Aorta (tissue), 5 donors: ENCODE measurements at regions not wholly inside any gene's neighbourhood (a gene's known extent, or its start where the extent isn't known, plus 50 kb on each side); places are given as distances from the start of the nearest gene placed in this dataset.

Source experiments
- ATAC-seq: fragments of 200-7000 bp; cut with Tn5 transposase; one replicate; pipeline ENCODE4 v1.9.1; 2022; ENCODE audit warnings: moderate library complexity; ENCODE audit not compliant: low FRiP score
- DNase-seq, 2 donors: peaks; one replicate each; pipeline ENCODE4 v3.0.0-alpha.2; 2020
- H3K27ac ChIP-seq, 2 donors: one replicate each; pipeline ENCODE4 v1.5.1; 2013; ENCODE audit warnings: low read length in 2 of 2, mild to moderate bottlenecking in 2 of 2, moderate library complexity in 2 of 2, control low read depth in 1 of 2, inconsistent platforms in 1 of 2, low read depth in 1 of 2
- H3K27me3 ChIP-seq, 2 donors: one replicate each; pipeline ENCODE4 v1.6.1; 2013; ENCODE audit warnings: control low read depth in 1 of 2, low read length in 1 of 2, mild to moderate bottlenecking in 1 of 2, moderate library complexity in 1 of 2; ENCODE audit not compliant: insufficient read depth in 2 of 2, control insufficient read depth in 1 of 2
- H3K36me3 ChIP-seq, 2 donors: one replicate each; pipeline ENCODE4 v1.6.1; 2013; ENCODE audit warnings: control low read depth in 1 of 2, low read length in 1 of 2, mild to moderate bottlenecking in 1 of 2; ENCODE audit not compliant: insufficient read depth in 2 of 2, control insufficient read depth in 1 of 2
- H3K4me1 ChIP-seq, 2 donors: one replicate each; pipeline ENCODE4 v1.6.1; 2013; ENCODE audit warnings: low read length in 2 of 2, control low read depth in 1 of 2, mild to moderate bottlenecking in 1 of 2, moderate library complexity in 1 of 2; ENCODE audit not compliant: insufficient read depth in 2 of 2, control insufficient read depth in 1 of 2
- H3K4me3 ChIP-seq, 2 donors: one replicate each; pipeline ENCODE4 v1.5.1; 2013; ENCODE audit warnings: low read length in 2 of 2, control low read depth in 1 of 2, mild to moderate bottlenecking in 1 of 2
- H3K9me3 ChIP-seq: one replicate; pipeline ENCODE4 v1.6.1; 2013; ENCODE audit warnings: mild to moderate bottlenecking, low read length; ENCODE audit not compliant: control insufficient read depth
- WGBS, 2 donors: extraction: QIAGEN DNeasy Blood & Tissue Kit; methylation state at CpG; one replicate each; pipeline ENCODE4 v1.1.7; 2013; 5-methylcytosine and 5-hydroxymethylcytosine counted together
- intact Hi-C, 2 donors: fragments of 100-400 bp; cut with DNase I; formaldehyde crosslinking; loops; one replicate each; pipeline versions ENCODE4 v1.14.2 to v1.15.0; 2022
- donor health status: healthy with polysubstance abuse.
- donor health status: Bipolar disorder and iron deficiency.
- donor health status: DM: no; HTN: no; CAD: no.
- donor health status: DM: no; HTN: no; CAD: no.
- donor health status: DM: yes; HTN: yes; CAD: no.

DNA sequence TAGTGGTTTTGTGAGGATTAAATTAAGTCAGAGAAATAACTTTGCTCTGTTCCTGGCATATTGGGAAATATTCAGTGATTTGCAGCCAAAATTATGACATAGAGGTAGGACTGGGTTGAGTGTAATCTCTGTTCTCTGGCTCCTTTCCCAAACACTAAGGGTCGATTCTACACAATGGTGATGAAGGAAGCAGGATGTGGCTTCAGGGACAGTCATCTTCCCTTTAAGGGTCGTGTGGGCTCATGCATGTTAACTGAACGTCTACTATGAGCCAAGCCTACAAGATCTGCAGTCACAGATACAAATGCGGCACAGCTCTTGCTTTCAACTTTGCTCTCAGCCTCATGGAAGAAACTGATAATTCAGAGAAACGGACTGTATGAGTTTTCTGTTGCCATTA, 381.6 kb downstream of the VRK1 start:
- ATAC-seq = no peak

DNA sequence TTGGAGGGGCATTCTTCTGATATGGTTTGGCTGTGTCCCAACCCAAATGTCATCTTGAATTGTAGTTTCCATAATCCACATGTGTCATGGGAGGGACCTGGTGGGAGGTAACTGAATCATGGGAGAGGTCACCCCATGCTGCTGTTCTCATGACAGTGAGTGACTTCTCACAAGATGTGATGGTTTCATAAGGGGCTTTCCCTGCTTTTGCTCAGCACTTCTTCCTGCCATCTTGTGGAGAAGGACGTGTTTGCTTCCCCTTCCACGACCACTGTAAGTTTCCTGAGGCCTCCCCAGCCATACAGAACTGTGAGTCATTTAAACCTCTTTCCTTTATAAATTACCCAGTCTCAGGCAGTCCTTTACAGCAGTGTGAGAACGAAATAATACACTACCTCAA, 382.4 kb downstream of the VRK1 start:
- intact Hi-C loops = no loop called here
- 51 to 54% methylated on average over 3 of the region's 3 CpGs for WGBS, 2 donors
- no peak for DNase-seq
- ATAC-seq = no peak
- Histone ChIP-seq H3K27me3 (peaks cover 0 to 6% of the 10 kb centered on the region in 2 donors), H3K36me3 (no peaks in the 10 kb centered on the region), H3K4me1 (no peaks in the 10 kb centered on the region), H3K4me3 (no peak overlapping the region), H3K9me3 (no peaks in the 10 kb centered on the region), H3K27ac (no peak overlapping the region)

More for the DNA sequence above, 381.6 kb downstream of the VRK1 start:
- Histone ChIP-seq H3K36me3 (no peaks in the 10 kb centered on the region), H3K9me3 (no peaks in the 10 kb centered on the region), H3K27ac (no peak overlapping the region), H3K4me3 (no peak overlapping the region), H3K27me3 (peaks cover 0 to 4% of the 10 kb centered on the region in 2 donors), H3K4me1 (no peaks in the 10 kb centered on the region)
- WGBS, 2 donors = 63 to 67% methylated on average over 5 of the region's 5 CpGs
- no peak for DNase-seq
- intact Hi-C loops = no loop called here

DNA sequence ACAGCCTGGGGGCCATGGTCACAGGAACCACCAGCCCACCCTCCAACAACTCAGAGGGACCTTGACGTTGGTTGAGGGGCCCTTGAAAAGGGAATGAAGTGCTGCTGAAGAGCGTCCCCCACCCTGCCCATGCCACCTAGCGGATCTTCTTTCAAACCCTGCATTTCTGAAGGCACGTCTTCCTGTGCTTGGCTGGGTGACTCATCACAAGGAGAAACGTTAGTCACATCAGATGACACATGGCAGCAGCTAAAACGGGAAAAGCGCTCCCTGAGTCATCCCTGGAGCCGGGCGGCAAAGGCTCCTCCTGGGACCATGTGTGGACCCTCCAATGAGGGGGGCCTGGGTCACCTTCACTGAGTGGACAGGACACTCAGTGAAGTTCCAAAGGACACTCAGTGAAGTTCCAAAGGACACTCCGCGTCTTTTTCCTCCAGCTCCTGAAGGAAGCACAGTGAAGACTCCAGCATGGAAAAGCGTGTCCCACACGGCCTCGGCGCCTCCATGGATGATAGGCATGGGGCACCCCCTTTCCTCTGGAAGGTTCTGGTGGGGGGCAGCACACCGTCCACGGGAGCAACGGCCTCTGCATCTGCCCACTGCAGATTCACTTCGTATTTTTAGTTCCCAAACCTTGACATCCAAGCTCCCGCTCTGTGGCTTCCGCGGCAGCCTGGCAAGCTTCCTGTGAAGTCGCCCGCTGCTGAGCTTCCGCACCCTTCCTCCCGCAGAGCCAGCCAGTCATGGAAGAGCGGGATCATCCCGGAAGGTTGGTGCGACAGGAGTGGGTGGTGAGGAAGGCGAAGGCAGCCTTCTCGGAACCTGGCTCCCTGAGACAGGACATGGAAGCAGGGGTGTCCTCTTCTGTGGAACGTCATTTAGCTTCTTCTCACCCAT, 383.4 kb downstream of the VRK1 start:
- intact Hi-C loops = no loop called here
- H3K36me3 ChIP-seq = no peaks in the 10 kb centered on the region
- H3K4me1 ChIP-seq = no peaks in the 10 kb centered on the region
- ATAC-seq (no peak), DNase-seq (no peak)
- H3K27me3 ChIP-seq = peaks cover 0 to 6% of the 10 kb centered on the region in 2 donors
- no peak overlapping the region for H3K4me3 ChIP-seq
- no peak overlapping the region for H3K27ac ChIP-seq
- WGBS, 2 donors = 82 to 83% methylated on average over 32 of the region's 32 CpGs
- no peaks in the 10 kb centered on the region for H3K9me3 ChIP-seq

DNA sequence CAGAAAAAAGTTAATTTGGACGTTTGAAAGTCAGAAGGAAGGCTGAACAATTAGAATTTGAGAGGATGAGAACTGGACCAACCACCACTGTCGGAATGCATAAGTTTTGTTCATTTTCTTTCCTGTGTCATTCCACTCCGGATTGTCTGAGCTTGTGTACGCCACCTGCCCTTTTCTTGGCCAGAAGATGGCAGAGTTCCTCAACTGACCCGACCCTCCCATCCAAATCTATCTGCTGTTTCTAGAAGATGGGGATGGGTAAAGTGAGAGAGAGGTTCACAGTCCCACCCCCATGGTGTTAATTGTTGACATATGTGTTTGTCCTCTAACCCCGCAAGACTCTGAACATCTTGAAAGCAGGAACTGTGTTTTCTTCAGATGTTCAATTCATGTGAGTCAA, 388.0 kb downstream of the VRK1 start:
- Histone ChIP-seq H3K27me3 (peaks cover 0 to 6% of the 10 kb centered on the region in 2 donors), H3K27ac (no peak overlapping the region)
- 22 to 23% methylated on average over 6 of the region's 6 CpGs for WGBS, 2 donors

DNA sequence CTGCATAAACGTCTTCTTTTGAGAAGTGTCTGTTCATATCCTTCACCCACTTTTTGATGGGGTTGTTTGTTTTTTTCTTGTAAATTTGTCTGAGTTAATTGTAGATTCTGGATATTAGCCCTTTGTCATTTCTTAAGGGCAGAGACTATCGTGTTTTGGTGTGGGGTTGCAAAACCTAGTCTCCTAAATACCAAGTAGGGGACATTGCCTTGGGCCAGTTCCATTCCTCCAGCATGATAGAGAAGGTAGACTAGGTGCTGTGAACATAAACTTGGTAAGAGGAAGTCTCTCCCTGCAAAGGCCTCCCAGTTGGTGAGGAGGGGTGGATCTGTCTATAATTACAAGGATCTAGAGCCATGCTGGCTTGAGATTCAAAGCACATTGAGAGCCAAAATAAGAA, 390.7 kb downstream of the VRK1 start:
- H3K4me3 ChIP-seq = no peak overlapping the region
- H3K9me3 ChIP-seq = no peaks in the 10 kb centered on the region
- intact Hi-C loops = no loop called here
- ATAC-seq = no peak
- H3K27me3 ChIP-seq = peaks cover 0 to 6% of the 10 kb centered on the region in 2 donors
- DNase-seq = no peak
- WGBS, 2 donors = 53 to 67% methylated on average over 1 to 2 of the region's 2 CpGs
- H3K27ac ChIP-seq = no peak overlapping the region
- H3K4me1 ChIP-seq = no peaks in the 10 kb centered on the region
- no peaks in the 10 kb centered on the region for H3K36me3 ChIP-seq

More for the DNA sequence above, 388.0 kb downstream of the VRK1 start:
- no peak overlapping the region for H3K4me3 ChIP-seq
- H3K36me3 ChIP-seq = no peaks in the 10 kb centered on the region
- DNase-seq (no peak), ATAC-seq (no peak)
- intact Hi-C loops = no loop called here
- no peaks in the 10 kb centered on the region for H3K9me3 ChIP-seq
- H3K4me1 ChIP-seq = no peaks in the 10 kb centered on the region

DNA sequence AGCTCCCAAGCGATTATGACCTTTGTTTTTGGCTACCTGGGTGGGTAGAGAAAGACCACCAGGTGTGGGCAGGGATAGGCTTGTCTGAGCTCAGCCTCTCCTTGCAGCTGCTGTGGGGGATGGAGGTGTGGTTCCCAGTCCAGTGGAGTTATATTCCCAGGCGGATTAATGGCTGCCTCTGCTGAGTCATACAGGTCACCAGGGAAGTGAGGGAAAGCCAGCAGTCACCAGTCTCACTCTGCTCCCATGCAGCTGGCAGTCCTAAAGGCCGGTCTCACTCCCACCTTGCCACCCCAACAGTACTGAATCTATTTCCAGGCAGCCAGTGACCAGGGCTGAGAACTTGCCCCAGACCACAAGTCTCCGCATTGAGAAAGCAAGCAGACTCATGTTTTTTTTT, 399.2 kb downstream of the VRK1 start:
- ATAC-seq (no peak), DNase-seq (no peak)
- intact Hi-C loops = no loop called here
- H3K27ac ChIP-seq = no peak overlapping the region
- no peak overlapping the region for H3K4me3 ChIP-seq
- peaks cover 4% of the 10 kb centered on the region for H3K9me3 ChIP-seq
- H3K36me3 ChIP-seq = no peaks in the 10 kb centered on the region
- H3K27me3 ChIP-seq = no peaks in the 10 kb centered on the region
- WGBS, 2 donors = 79 to 85% methylated on average over 4 of the region's 4 CpGs
- H3K4me1 ChIP-seq = no peaks in the 10 kb centered on the region

DNA sequence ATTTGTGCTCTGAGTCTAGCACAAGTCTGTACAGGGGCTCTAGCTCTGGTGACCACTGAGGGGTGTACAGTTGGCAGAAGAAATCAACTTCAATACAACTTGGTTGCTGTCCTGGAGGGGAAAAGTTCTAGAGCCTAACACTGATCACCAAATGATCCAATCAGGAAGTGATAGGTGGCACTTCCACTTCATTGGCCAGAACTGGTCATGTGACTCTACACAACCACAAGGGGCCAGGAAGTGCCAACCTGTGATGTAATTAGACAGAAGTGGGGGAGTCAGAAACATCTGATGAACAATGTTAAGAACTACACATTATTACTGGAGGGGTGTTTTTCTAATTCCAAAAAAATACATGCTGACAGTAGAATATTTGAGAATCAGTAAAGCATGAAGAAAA, 401.6 kb downstream of the VRK1 start:
- no peaks in the 10 kb centered on the region for H3K36me3 ChIP-seq
- H3K27ac ChIP-seq = no peak overlapping the region
- no peak for ATAC-seq

DNA sequence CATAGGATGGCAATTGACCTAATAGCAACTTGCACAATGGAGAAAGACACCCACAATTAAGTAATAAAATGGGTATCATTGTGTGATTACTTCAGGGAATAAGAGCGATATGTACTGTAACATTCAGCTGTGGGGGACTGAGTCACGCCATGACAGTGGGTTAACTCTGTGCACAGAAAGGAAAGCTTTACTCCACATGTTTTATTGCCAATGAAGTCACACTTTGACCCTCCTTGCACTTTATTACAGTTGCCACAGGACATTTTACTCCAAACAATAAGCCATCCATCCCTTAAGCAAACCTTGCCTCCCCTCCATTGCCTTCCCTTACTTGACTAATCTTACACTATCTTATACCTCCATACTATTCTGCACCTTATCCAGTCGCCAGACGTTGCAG, 403.1 kb downstream of the VRK1 start:
- Histone ChIP-seq H3K9me3 (peaks cover 5% of the 10 kb centered on the region), H3K36me3 (no peaks in the 10 kb centered on the region), H3K4me1 (no peaks in the 10 kb centered on the region), H3K27ac (no peak overlapping the region), H3K4me3 (no peak overlapping the region), H3K27me3 (no peaks in the 10 kb centered on the region)
- ATAC-seq = no peak
- intact Hi-C loops = no loop called here
- DNase-seq = no peak
- 79 to 85% methylated on average over 4 of the region's 4 CpGs for WGBS, 2 donors

More for the DNA sequence above, 401.6 kb downstream of the VRK1 start:
- no peak for DNase-seq
- intact Hi-C loops = no loop called here
- Histone ChIP-seq H3K9me3 (peaks cover 5% of the 10 kb centered on the region), H3K27me3 (no peaks in the 10 kb centered on the region), H3K4me3 (no peak overlapping the region), H3K4me1 (no peaks in the 10 kb centered on the region)

DNA sequence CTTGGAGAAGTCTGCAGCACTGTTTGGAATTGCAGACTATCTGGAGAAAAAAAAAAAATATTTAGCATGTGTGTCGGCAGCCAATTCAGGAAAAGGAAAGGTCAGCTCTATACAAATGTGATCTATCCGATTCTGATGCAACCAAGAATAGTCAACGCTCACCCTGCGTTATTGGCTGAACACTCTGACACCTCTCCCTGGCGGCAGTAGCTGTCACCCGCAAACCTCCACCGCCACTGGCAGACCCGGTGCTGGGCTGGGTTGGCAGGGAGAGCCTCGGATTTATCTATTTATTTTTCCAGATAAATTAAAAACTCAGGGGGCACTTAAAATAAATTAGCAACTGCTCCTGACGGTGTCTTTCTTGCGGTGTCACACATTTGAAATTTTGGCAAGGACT, 409.7 kb downstream of the VRK1 start:
- intact Hi-C loops = no loop called here
- Histone ChIP-seq H3K9me3 (peaks cover 3% of the 10 kb centered on the region), H3K4me3 (no peak overlapping the region), H3K4me1 (no peaks in the 10 kb centered on the region), H3K36me3 (no peaks in the 10 kb centered on the region), H3K27me3 (no peaks in the 10 kb centered on the region), H3K27ac (no peak overlapping the region)
- 59 to 70% methylated on average over 11 of the region's 11 CpGs for WGBS, 2 donors
- no peak for DNase-seq
- no peak for ATAC-seq
